NCI-H2171 (cell line): ENCODE measurements at regions not wholly inside any gene's neighbourhood (a gene's known extent, or its start where the extent isn't known, plus 50 kb on each side); places are given as distances from the start of the nearest gene placed in this dataset.
"Not testable (repeated sequence)": the region's sequence is repeated elsewhere in the genome, so short reads cannot be mapped to it uniquely, and the experiment has no call there.

ENCODE experiments used
- DNase-seq: peaks from one replicate; lab custom pipeline; 2025; lab: John Stamatoyannopoulos, UW

DNA sequence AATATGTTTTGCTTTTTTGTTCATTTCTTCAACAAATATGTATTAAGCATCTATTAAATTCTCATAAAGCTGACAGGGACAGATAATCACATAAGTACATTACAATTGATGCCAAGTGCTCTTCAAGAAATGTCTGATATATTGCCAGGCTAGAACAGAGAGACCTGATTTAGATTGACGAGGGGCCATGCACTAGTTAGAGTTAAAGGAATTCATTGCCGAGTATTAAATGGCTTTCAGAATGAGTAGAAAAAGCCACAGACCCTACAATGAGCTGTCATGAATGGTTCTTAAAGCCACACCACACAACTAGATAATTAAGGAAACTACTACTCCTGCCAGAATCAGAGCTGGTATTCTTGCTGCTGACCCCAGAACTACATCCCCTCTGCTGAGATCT lies 250.2 kb upstream of the MME start:
- DNase-seq = no peak

DNA sequence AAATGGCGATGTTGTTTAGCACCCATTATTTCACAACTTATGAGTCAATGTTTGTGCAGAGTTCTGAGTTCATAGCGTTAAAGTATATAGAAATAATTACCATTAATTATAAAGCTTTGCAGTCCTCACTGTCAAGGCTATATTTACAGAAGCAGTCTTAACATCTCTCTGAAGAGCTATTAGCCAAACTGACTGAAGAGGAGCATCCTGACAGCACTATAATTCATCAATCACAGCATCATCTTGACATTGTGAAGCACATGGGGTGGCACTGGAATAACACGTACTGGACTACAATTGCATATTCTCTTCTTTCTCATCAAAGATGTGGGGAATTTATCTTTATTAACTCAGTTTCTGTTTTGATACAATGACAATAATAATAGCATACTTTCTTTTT lies 260.6 kb upstream of the MME start:
- DNase-seq = no peak

DNA sequence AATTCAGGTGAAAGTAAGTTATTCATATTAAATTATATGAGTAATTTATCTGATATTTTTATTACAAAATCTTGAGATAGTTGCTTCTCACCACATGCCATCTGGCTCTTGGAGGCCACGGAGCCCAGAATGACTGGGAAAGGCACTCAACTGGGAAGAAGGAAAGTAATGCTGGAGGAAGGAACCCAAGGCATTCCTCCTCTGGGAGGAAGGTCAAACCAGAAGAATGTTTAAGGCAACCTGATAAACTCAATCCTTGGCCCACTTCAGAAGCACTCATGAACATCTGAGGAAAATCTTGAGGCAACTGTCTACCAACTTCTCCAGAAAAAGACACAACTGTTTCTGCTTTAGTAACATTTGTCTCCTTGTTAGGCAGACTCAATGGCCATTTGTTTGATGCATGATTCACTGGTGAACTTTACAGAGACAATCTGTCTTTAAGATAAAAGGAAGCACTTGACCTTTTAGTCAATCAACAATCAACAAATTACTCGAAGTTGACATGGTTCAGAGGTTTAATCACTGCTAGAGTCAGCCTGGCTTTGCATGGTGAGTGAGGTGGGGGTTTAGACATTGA lies 261.4 kb upstream of the MME start:
- DNase-seq = no peak

DNA sequence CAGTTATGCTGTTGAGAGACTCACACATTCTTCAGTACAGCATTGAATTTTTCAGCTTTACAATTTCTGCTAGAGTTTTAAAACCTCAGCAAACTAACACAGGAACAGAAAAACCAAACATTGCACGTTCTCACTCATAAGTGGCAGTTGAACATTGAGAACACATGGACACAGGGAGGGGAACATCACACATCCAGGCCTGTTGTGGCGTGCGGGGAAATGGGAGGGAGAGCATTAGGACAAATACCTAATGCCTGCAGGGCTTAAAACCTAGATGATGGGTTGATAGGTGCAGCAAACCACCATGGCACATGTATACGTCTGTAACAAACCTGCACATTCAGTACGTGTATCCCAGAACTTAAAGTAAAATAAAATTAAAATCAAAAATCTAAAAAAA lies 270.1 kb upstream of the MME start:
- DNase-seq = not testable (repeated sequence)

DNA sequence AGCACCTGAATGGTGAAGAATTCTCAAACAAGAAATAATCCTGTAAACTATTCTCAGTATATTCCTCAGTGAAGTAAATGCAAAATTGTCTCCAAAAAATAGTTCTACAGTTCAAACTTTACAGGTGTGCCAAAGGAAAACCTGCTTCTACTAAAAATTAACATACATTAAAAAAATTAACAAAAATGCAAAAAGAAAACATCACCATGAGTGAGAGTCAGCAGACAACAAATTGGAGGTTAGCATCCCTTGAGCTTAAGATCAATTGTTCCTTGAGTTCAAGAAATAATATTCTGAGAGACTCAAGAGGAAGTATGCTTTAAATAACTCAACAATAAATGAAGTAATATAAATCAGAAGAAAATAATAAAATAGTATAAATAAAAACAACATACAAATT lies 278.4 kb upstream of the MME start:
- no peak for DNase-seq

DNA sequence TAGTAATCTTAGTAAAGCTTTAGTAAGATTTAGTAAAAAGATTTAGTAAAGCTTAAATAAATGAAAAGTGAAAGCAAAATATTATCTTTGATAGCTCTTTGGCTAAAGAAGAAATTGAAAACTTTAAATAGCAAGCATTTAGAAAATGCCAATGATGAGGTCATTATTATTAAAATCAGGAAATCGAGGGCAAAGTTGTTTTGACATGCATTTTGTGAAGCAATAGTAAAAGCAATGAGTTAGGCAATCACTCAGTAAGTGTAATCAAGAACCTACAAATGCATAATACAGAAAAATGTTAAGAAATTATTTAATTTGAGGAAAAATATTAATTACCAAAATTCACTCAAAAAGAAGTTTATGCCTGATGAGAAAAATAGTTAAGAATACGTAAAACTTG lies 280.3 kb upstream of the MME start:
- DNase-seq = no peak

DNA sequence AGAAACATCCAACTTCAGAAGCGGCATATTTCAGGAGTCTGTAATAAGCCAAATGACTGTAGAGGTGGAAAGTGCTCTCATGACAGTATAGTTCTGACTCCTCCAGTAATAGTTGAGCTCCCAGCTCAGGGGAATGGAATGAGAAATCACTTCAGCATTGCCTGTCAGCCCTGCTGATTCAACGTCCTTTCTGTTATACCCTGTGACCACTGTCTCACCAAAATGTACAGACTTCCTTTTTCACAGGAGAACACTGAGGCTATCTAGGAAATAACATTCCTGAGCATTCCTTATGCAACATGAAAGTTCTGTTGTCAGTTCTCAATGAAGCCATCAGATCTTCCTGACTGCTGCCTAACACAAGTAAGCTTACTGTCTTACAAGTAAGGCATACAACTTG lies 284.5 kb upstream of the MME start:
- DNase-seq = no peak

DNA sequence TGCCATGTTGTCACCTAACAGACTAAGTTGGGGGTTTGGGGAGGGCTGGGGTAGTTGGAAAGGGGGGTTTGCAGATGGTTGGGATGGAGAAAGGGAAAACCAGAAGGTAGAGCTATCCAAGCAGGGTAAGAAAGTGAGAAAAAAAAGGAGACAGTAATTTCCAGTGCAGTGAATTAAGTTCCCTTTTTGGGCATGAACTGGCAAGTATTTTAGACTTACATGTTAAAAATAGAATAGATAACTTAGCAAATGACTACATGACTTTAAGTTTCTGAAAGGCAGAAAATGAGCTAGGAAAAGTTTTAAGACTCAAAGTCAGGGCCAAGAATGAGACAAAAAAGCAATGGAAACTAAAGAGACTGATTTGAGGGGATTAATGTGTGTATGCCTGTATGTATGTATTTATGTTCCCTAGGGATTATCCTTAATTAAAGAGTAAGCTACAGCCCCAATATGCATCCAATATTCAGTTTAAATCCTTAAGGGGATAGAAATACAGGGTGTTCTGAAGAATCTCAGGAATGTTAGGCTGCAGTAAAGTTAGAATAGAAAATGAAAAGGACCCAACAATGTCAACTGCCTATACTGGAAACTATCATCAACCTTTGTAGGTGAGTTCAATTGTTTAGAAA lies 285.2 kb upstream of the MME start:
- no peak for DNase-seq

DNA sequence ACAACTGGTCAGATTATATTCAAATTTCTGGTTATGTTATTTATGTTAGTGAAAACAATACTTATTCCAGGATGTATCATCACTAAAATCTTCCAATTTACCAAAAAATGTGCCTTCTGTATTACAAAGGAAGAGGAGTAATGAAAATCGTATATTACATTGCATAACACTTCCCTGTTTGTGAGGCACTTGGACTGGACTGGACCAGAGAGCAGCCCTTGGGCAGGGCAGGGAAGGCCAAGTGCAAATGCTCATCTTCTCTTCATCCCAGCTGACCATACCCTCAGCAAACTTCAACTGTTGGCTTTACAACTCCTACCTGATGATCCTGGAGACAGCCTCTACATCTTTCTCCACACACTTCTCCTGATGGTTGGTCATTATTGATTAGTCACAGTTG lies 285.7 kb upstream of the MME start:
- DNase-seq = no peak

DNA sequence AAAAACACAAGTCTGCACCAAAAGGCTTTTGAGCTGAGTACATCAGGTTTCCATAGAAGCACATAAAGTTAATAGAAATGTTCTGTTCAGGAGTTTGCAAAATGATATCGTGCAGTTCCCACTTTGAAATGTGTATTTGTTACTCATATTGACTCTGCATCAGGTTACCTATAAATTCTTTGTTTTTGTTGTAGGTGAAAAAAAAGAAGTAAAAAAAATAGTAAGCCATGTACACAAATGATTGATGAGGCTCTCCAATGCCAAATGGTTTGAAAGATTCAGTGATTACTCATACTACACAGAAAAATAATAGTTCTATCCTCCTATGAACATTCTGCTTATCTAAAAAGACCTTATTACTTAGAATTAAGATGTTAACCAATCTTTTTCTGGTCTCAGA lies 287.3 kb upstream of the MME start:
- no peak for DNase-seq

DNA sequence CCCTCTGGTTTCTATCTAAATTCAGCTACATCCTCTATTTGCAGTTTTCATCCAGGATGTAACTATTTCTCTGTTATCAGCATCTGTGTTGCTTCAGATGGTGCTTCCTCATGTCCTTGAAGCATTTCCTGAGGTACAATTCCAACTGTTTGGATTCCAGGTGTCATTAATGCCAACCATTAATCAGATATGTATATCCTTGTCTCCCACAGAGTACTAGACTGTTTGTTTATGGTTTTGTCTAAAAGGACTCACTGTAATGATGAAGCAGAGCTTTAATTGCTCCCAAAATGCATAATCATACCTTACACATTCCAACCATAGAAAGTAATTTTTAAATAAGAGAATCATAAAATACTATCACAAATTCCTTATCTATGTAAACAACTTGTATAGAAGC lies 288.5 kb upstream of the MME start:
- no peak for DNase-seq

DNA sequence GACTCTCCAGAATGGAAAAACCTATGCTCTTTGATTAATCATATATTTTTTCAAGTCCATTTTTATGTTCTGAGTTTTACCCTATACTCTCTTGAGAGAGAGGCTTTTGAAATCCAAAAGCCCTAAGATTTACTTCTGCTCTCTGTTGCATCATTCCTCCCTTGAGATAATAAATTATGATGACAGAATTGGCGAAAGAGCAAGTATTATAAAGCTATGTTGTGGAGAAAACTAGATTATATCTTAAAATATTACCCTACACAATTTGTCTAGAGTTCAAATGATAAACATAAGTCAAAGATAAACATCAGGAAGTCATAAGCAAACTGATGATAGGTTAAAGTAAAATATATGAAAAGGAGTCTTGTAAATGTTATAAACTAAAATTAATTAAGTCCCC lies 293.4 kb upstream of the MME start:
- no peak for DNase-seq

DNA sequence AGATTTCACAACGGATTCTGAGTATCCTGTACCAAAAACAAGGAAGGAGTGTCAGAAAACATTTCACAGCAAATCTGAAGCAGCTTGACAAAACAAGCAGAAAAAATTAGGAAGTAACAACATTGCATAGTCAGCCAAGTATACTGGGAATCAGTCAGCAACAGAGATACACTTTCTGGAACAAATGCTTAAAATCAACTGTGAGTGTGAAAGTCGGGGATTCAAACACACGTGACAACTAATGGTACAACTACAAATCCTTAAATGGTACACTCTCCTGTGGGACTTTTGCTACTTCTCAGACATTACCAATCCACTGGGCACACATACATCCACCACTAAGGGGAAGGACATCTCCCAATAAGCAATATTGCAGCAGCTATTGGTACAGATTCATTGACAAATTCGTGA lies 296.6 kb upstream of the MME start:
- no peak for DNase-seq

DNA sequence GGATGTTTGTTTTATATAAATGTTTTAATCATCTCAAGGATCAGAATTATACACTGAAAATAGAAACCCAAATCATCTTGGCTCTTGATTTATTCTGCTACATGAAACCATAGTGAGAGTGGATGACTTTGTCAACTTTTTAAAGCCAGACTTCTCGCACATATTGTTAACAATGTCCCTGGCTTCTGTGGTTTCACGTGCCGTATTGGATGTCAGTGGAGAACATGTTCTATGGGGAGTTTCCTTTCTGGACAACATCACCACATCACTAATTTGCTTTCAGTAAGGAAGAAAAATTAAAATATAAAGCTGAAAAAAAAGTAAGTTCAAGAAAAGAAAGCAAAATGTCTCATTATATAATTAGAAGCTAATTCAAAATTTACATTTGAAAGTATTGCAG lies 297.1 kb upstream of the MME start:
- no peak for DNase-seq

DNA sequence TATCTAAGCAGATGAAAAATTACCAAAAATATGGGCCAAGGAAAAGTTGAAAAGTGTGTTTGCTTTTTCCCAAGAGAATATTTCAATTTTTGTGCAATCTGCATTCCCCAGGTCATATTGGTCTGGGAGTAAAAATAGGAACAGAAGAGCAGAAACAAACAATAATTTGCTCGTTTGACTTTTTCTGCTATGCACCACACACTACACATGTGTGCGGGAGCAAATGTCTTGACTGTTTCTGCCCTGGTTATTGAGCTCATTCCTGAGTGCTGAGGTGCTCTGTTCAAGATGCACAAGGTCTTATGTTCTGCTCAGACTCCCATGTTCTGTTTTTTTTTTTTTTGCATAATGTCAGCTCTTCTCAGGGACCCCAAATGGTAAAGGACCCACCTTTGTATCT lies 298.0 kb upstream of the MME start:
- DNase-seq = no peak

DNA sequence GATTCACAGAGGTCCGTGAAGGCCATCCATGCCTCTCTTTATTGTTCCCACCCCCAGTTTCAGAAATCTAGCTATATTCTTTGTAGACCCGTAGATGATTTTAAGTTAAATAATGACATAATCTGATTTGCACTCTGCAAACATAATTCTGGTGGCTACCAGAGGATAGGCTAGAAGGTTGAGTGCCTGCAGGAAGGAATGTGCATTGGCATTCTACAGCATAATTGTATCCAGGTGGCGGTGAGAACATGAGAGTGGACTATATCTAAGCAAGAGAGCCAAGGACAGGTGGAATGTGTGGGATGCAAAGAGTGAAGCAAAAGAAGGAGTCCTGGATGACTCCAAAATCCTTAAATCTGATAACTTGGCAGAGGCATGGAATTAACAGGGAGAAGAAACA lies 298.5 kb upstream of the MME start:
- DNase-seq = no peak

DNA sequence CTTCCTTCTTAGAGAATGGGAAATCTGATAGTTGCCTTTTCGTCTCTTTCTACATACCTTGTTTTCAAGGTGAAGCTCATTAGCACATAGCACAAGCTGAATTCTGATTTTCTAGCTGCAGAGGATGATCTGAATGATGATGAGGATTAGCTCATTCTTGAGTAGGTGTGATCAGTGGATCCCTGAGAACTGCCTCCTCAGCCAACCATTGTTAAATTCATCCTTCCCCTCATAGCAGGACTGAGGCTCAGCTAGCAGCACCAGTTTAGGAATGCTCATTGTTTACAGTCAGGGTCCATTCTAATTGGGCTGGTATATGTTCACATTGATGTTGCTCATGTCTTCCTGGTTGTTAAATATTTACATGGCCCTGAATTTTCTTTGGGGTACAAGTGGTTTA lies 299.9 kb upstream of the MME start:
- no peak for DNase-seq

DNA sequence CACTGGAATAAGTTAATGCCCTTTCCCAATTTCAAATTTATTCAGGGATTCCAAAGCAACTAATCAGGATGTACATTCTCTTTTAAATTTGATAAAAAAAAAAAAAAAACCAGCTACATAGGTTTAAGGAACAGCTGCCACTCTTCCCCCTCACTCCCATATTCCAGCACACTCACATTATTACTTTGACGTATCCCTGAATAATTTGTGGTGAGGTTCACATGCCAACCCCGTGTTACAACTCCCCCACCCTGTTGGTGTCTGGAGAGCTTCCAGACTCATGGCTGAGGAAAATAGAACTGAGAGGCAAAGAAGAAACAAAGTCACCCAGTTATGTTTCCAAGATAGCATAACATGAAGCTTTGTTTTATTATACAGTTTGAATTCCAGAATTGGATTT lies 300.5 kb upstream of the MME start:
- no peak for DNase-seq

DNA sequence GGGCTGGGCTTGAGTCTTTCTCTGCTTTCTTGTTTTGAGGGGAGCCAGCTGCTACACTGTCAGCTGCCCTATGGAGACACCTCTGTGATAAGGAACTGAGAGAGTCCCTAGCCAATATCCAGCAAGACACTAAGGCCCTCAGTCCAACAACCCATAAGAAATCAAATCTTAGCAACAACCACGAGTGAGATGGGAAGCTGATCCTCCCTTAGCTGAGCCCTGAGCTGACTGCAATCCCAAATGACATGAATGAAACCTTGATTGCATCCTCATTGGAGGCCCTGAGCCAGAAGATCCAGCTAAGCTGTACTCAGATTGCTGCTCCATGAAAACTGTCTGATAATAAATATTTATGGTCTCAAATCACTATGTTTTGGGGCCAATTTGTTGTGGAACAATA lies 302.1 kb upstream of the MME start:
- no peak for DNase-seq

DNA sequence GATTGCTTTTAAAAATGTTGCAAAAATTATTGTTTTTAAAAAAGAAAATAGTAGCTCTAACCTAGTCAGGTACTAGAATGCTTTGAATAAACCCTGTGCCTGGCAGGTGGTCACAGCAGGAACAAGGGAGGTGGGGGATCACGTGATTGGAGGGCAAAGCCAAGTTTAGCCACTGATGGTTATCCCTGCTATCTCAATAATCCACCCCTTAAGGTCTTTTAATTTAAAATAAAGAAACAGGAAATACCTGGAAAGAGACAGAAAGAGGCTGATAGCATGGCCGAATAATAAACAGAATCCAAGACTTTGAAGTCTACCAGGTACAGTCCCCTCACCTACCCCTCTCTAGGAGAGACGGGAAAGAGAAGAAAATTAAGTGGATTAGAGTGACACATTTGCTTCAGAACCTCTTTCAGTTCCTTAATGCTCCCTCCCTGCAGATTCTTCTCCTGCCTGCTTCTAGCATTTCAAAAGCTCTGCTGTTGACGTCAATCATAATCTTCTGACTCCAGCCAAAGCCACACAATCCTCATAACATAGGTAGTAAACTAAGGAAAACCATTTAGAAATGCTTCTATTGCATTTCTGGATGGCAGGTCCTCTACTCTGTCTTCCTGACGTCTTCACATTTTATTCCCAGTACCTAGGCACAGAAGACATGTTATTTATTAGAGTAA lies 303.4 kb upstream of the MME start:
- DNase-seq = no peak

DNA sequence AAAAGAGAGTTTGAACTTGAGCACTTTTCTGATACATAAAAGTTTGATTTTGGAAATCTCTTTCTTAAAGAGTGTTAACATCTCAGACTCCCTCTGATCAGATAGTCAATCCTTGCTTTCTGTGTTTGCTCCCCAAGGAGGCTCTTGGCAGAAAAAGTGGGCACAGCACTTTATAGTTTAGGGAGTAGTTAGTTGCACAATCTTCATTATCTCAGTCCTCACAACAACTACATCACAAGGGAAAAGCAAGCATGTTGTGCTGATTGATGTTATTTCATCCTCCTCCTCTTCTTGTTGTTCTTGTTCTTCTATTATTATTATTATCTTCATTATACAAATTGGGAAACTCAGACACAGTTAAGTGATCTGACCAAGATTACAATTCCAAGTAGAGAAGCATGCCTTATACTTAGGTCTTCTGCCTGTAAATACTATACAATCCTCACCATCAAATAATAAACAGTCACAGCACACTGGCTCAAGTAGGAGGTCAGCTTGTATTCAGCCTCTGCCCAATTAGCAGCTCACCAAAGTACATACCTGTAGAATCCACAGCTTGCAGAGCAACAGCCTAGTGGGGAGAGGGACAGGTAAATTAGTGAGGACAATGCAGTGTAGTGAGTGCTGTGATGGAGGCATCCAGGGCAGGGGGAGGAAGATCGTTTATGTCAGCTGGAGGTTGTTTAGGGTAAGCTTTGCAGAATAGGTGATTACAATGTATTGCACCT lies 304.1 kb upstream of the MME start:
- no peak for DNase-seq

DNA sequence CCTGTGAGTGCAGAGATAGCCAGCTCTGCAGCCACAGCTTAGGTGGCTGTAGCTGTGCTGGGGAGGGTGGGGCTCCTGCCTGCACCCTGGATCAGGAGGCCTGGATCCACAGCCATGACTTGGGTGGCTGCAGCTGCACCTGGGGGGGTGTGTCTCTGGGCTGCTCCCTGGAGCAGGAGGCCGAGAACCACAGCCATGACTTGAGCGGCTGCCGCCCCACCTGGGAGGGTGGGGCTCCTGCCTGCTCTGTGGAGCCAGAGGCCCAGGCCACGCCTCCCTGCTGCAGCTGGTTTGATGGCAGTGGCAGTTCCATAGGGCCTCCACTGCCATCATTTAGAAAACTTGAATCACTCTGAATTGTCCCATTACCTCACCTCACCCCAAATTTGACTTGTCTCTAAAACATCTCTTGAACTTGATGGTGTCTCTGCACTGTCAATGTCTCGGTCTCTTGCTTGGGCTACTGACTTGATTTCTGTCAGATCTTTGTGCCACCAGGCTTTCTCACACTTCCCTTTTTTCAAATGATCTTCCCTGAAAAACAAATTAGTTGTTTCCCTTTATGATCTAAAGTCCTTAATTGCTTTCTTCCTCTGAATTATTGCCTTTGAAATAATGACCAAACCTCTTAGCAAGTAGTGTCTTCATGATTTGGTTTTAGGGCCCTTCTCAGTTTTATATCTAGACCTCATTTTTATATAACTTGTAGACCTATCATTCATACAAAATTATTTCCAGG lies 313.2 kb upstream of the MME start:
- no peak for DNase-seq
